A673 (cell line): ENCODE measurements at regions not wholly inside any gene's neighbourhood (a gene's known extent, or its start where the extent isn't known, plus 50 kb on each side); places are given as distances from the start of the nearest gene placed in this dataset.

ENCODE experiments used
- BruUV-seq: library from RNA; stranded (reverse); fragments of 400-500 nt; replicated peaks from 2 replicates; lab custom pipeline; 2021; lab: Mats Ljungman, UMichigan
- CTCF ChIA-PET: fragments of 300-600 bp; sonication (Branson Sonifier 250); formaldehyde crosslinking; loops from one replicate; lab custom pipeline; 2022; ENCODE audit warnings: antibody characterized with exemption; lab: Charles Lee
- POLR2A ChIA-PET: fragments of 300-600 bp; sonication (Branson Sonifier 250); formaldehyde crosslinking; loops from one replicate; lab custom pipeline; 2022; ENCODE audit warnings: antibody characterized with exemption; ENCODE audit not compliant: low non-redundant PET; lab: Charles Lee
- DNase-seq: peaks from one replicate; pipeline ENCODE4 v3.0.0-alpha.2; 2015; ENCODE audit warnings: low spot score
- H3K27ac ChIP-seq: fragments of 200-600 bp; sonication (generic); 2 replicates; pipeline ENCODE4 v1.5.1; 2016; ENCODE audit warnings: mixed run types, low read depth, mild to moderate bottlenecking, mixed read lengths, antibody characterized with exemption, low read length; ENCODE audit not compliant: poor library complexity, severe bottlenecking
- H3K27me3 ChIP-seq: fragments of 200-600 bp; sonication (generic); replicated peaks from 2 replicates; pipeline ENCODE4 v1.6.1; 2017; ENCODE audit warnings: mixed run types, low read depth, mild to moderate bottlenecking, mixed read lengths, antibody characterized with exemption, low read length; ENCODE audit not compliant: insufficient read depth, poor library complexity
- H3K36me3 ChIP-seq: fragments of 200-600 bp; sonication (generic); 2 replicates; pipeline ENCODE4 v1.6.1; 2016; ENCODE audit warnings: mixed run types, mild to moderate bottlenecking, mixed read lengths, antibody characterized with exemption, low read length; ENCODE audit not compliant: insufficient read depth, poor library complexity, severe bottlenecking
- H3K4me1 ChIP-seq: fragments of 200-600 bp; sonication (generic); 2 replicates; pipeline ENCODE4 v1.6.1; 2017; ENCODE audit warnings: mixed run types, mild to moderate bottlenecking, mixed read lengths, antibody characterized with exemption, low read length; ENCODE audit not compliant: insufficient read depth, poor library complexity, severe bottlenecking
- H3K4me3 ChIP-seq: fragments of 200-600 bp; sonication (generic); 2 replicates; pipeline ENCODE4 v1.5.1; 2016; ENCODE audit warnings: low read depth, mixed run types, mild to moderate bottlenecking, mixed read lengths, low read length; ENCODE audit not compliant: poor library complexity, severe bottlenecking
- H3K9me3 ChIP-seq: fragments of 200-600 bp; sonication (generic); 2 replicates; pipeline ENCODE4 v1.6.1; 2016; ENCODE audit warnings: mixed run types, low read depth, mild to moderate bottlenecking, mixed read lengths, antibody characterized with exemption, low read length; ENCODE audit not compliant: poor library complexity, severe bottlenecking
- CTCF ChIP-seq: fragments of 300-800, 200-600 bp; sonication (generic); conservative IDR thresholded peaks from 2 replicates; pipeline ENCODE4 v1.5.1; 2017; ENCODE audit warnings: low read depth, mild to moderate bottlenecking, antibody characterized with exemption, low read length, moderate library complexity, mixed read lengths
- EZH2 ChIP-seq: fragments of 200-600 bp; sonication (generic); IDR thresholded peaks from 2 replicates; pipeline ENCODE4 v1.6.1; 2017; ENCODE audit warnings: borderline replicate concordance, low read depth, mild to moderate bottlenecking, mixed read lengths, antibody characterized with exemption, low read length; ENCODE audit not compliant: poor library complexity, severe bottlenecking
- intact Hi-C: fragments of 100-400 bp; cut with micrococcal nuclease; formaldehyde crosslinking; loops from one replicate; pipeline ENCODE4 v1.10.0; 2022; ENCODE audit not compliant: unreplicated experiment

- Histone ChIP-seq H3K4me3 (no peak overlapping the region), H3K27me3 (peaks cover 13% of the 10 kb centered on the region), H3K4me1 (no peaks in the 10 kb centered on the region), H3K36me3 (no peaks in the 10 kb centered on the region), H3K27ac (no peak overlapping the region), H3K9me3 (no peaks in the 10 kb centered on the region)
- CTCF ChIA-PET: no interaction called here
- intact Hi-C loops: no loop called here
- no TSS peak for BruUV-seq
- TF ChIP-seq CTCF (no peak), EZH2 (no peak)
- POLR2A ChIA-PET: no interaction called here
- DNase-seq: no peak
Measured at GRCh38 chr16:73817526-73818324, 478.9 kb upstream of the PSMD7 start.

DNA sequence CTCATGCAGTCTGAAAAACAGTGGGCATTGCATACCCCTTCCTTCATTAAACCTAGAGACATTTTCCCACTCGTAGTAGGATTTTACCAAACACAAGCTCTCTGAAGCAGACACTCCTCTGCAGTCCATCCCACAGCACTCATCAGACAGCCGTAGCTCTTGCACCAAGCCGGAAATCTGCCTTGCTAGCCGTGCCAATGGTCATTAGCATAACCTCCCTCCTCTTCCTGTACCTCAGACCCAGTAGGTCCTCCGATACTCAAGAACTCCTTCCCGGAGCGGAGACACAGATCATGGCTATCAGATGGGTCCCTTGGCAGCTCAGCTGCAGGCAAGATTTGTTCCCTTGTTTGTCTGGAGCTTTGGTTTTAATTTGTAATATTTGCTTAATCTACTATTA is 483.1 kb upstream of the PSMD7 start:
- Histone ChIP-seq H3K27ac (no peak overlapping the region), H3K27me3 (peaks cover 30% of the 10 kb centered on the region), H3K9me3 (no peaks in the 10 kb centered on the region), H3K36me3 (no peaks in the 10 kb centered on the region), H3K4me1 (no peaks in the 10 kb centered on the region), H3K4me3 (no peak overlapping the region)
- no peak for TF ChIP-seq EZH2
- TF ChIP-seq CTCF: no peak
- intact Hi-C loops: no loop called here
- no TSS peak for BruUV-seq
- ChIA-PET POLR2A (no interaction called here), CTCF (no interaction called here)
- DNase-seq: no peak

DNA sequence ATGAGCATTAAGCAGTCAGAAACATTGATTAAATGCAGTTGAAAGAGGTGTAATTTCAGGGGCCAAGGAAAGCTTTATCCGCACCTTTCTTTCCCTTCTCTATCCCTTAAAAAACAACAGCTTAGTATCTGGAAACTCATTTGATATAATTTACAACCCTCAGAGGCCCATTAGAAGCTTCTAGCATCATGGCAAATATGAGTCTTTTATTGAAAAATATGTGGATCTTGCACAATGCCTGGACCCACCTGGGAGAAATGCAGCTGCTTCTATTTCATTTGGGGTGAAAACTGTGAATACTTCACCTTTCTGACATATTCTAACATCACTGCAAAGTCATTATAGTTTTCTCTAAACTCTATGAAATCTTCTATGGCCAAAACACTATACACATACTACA is 492.2 kb upstream of the PSMD7 start:
- no peak overlapping the region for H3K4me3 ChIP-seq
- CTCF ChIA-PET: no interaction called here
- DNase-seq: no peak
- no peaks in the 10 kb centered on the region for H3K4me1 ChIP-seq
- H3K9me3 ChIP-seq: no peaks in the 10 kb centered on the region
- no peak overlapping the region for H3K27ac ChIP-seq
- POLR2A ChIA-PET: interaction anchor here (0.6 kb wide), 1 partner anchor 1147 kb away, joined by 3 read pairs; no protein-coding TSS in a partner anchor
- peaks cover 38% of the 10 kb centered on the region for H3K27me3 ChIP-seq
- no peaks in the 10 kb centered on the region for H3K36me3 ChIP-seq
- TF ChIP-seq CTCF (no peak), EZH2 (no peak)
- intact Hi-C loops: no loop called here
- BruUV-seq: no TSS peak
